GM21526 (cell line): ENCODE measurements at regions not wholly inside any gene's neighbourhood (a gene's known extent, or its start where the extent isn't known, plus 50 kb on each side); places are given as distances from the start of the nearest gene placed in this dataset.
"Not testable (repeated sequence)": the region's sequence is repeated elsewhere in the genome, so short reads cannot be mapped to it uniquely, and the experiment has no call there.

Source experiments
- ATAC-seq: cut with Tn5 transposase; IDR thresholded peaks from one replicate; pipeline ENCODE4 v1.9.1; 2021; ENCODE audit warnings: moderate library complexity; ENCODE audit not compliant: unreplicated experiment, low FRiP score

GRCh38 chr3:177681852-177682251, 484.6 kb upstream of the TBL1XR1 start:
- no peak for ATAC-seq

GRCh38 chr3:177683586-177683985, 486.3 kb upstream of the TBL1XR1 start:
- ATAC-seq: no peak

GRCh38 chr3:177686671-177687070, 489.4 kb upstream of the TBL1XR1 start:
- ATAC-seq: no peak

- no peak for ATAC-seq
These were observed 490.0 kb upstream of the TBL1XR1 start for GRCh38 chr3:177687291-177687690.

GRCh38 chr3:177688152-177688551, 490.9 kb upstream of the TBL1XR1 start:
- ATAC-seq: no peak

GRCh38 chr3:177689077-177689476, 491.8 kb upstream of the TBL1XR1 start:
- no peak for ATAC-seq

- ATAC-seq: no peak
These were observed 492.6 kb upstream of the TBL1XR1 start for GRCh38 chr3:177689869-177690268.

- no peak for ATAC-seq
These were observed 493.0 kb upstream of the TBL1XR1 start for GRCh38 chr3:177690306-177690705.

- ATAC-seq: no peak
These were observed 495.2 kb upstream of the TBL1XR1 start for GRCh38 chr3:177692304-177692975.

GRCh38 chr3:177693616-177694264, 496.5 kb upstream of the TBL1XR1 start:
- no peak for ATAC-seq

GRCh38 chr3:177694316-177694715, 497.0 kb upstream of the TBL1XR1 start:
- ATAC-seq: no peak

GRCh38 chr3:177694951-177695350, 497.7 kb upstream of the TBL1XR1 start:
- no peak for ATAC-seq

GRCh38 chr3:177700117-177700516, 502.8 kb upstream of the TBL1XR1 start:
- ATAC-seq: no peak

- ATAC-seq: no peak
These were observed 506.5 kb upstream of the TBL1XR1 start for GRCh38 chr3:177703788-177704187.

- no peak for ATAC-seq
These were observed 508.9 kb upstream of the TBL1XR1 start for GRCh38 chr3:177705976-177706823.

GRCh38 chr3:177709470-177709869, 512.2 kb upstream of the TBL1XR1 start:
- ATAC-seq: not testable (repeated sequence)

- no peak for ATAC-seq
These were observed 513.2 kb upstream of the TBL1XR1 start for GRCh38 chr3:177710506-177710905.

GRCh38 chr3:177711637-177712036, 514.4 kb upstream of the TBL1XR1 start:
- no peak for ATAC-seq

- no peak for ATAC-seq
These were observed 516.9 kb upstream of the TBL1XR1 start for GRCh38 chr3:177713928-177714900.

GRCh38 chr3:177714945-177715344, 517.7 kb upstream of the TBL1XR1 start:
- no peak for ATAC-seq
